ENCODE measurements at regions not wholly inside any gene's neighbourhood (a gene's known extent, or its start where the extent isn't known, plus 50 kb on each side); places are given as distances from the start of the nearest gene placed in this dataset.

- Histone ChIP-seq H3K27me3 (no peaks in the 10 kb centered on the region), H3K9me3 (no peaks in the 10 kb centered on the region), H3K4me3 (no peak overlapping the region), H3K27ac (no peak overlapping the region), H3K36me3 (no peaks in the 10 kb centered on the region), H3K4me1 (no peaks in the 10 kb centered on the region)
- WGBS (ENCODE audit: insufficient coverage, low coverage, low lambda C conversion rate, missing lambda C conversion rate): 12% methylated on average over 3 of the region's 3 CpGs
- TF ChIP-seq CTCF (IDR thresholded peaks at IDR 0.05) (no peak), POLR2A (IDR thresholded peaks at IDR 0.05) (no peak)
- no peak for DNase-seq
- intact Hi-C loops (cut with DNase I): no loop called here
- ATAC-seq: peak in 1 of 4 donors; percentile 25
Measured at GRCh38 chr13:106401081-106401480, 134.4 kb downstream of the EFNB2 start.

GRCh38 chr13:106400289-106400688 is 135.2 kb downstream of the EFNB2 start:
- Histone ChIP-seq H3K4me1 (no peaks in the 10 kb centered on the region), H3K27ac (no peak overlapping the region), H3K27me3 (no peaks in the 10 kb centered on the region), H3K9me3 (no peaks in the 10 kb centered on the region), H3K4me3 (no peak overlapping the region), H3K36me3 (no peaks in the 10 kb centered on the region)
- intact Hi-C loops (cut with DNase I): no loop called here
- no peak for DNase-seq
- no peak for ATAC-seq
- WGBS (ENCODE audit: insufficient coverage, low coverage, low lambda C conversion rate, missing lambda C conversion rate): 11% methylated on average over 1 of the region's 1 CpG
- no peak for TF ChIP-seq POLR2A (IDR thresholded peaks at IDR 0.05)
- TF ChIP-seq CTCF (IDR thresholded peaks at IDR 0.05): no peak

GRCh38 chr13:106398289-106398688 is 137.2 kb downstream of the EFNB2 start:
- H3K27me3 ChIP-seq: no peaks in the 10 kb centered on the region
- ATAC-seq (no peak), DNase-seq (no peak)
- H3K36me3 ChIP-seq: no peaks in the 10 kb centered on the region
- intact Hi-C loops (cut with DNase I): no loop called here
- TF ChIP-seq POLR2A (IDR thresholded peaks at IDR 0.05) (no peak), CTCF (IDR thresholded peaks at IDR 0.05) (no peak)
- no peak overlapping the region for H3K4me3 ChIP-seq
- WGBS (ENCODE audit: insufficient coverage, low coverage, low lambda C conversion rate, missing lambda C conversion rate): 59% methylated on average over 1 of the region's 1 CpG
- H3K4me1 ChIP-seq: no peaks in the 10 kb centered on the region
- no peak overlapping the region for H3K27ac ChIP-seq
- no peaks in the 10 kb centered on the region for H3K9me3 ChIP-seq

GRCh38 chr13:106393776-106394175 is 141.7 kb downstream of the EFNB2 start:
- Histone ChIP-seq H3K27ac (no peak overlapping the region), H3K4me1 (no peaks in the 10 kb centered on the region), H3K27me3 (no peaks in the 10 kb centered on the region), H3K4me3 (no peak overlapping the region), H3K36me3 (no peaks in the 10 kb centered on the region), H3K9me3 (no peaks in the 10 kb centered on the region)
- TF ChIP-seq POLR2A (IDR thresholded peaks at IDR 0.05) (no peak), CTCF (IDR thresholded peaks at IDR 0.05) (no peak)
- no peak for DNase-seq
- ATAC-seq: no peak
- WGBS (ENCODE audit: insufficient coverage, low coverage, low lambda C conversion rate, missing lambda C conversion rate): 47% methylated on average over 3 of the region's 4 CpGs
- intact Hi-C loops (cut with DNase I): no loop called here

GRCh38 chr13:106391681-106392080 is 143.8 kb downstream of the EFNB2 start:
- ATAC-seq (no peak), DNase-seq (no peak)
- Histone ChIP-seq H3K27me3 (no peaks in the 10 kb centered on the region), H3K9me3 (no peaks in the 10 kb centered on the region), H3K4me1 (no peaks in the 10 kb centered on the region), H3K27ac (no peak overlapping the region), H3K36me3 (no peaks in the 10 kb centered on the region), H3K4me3 (no peak overlapping the region)
- TF ChIP-seq CTCF (IDR thresholded peaks at IDR 0.05) (no peak), POLR2A (IDR thresholded peaks at IDR 0.05) (no peak)
- intact Hi-C loops (cut with DNase I): no loop called here
- WGBS (ENCODE audit: insufficient coverage, low coverage, low lambda C conversion rate, missing lambda C conversion rate): 70% methylated on average over 3 of the region's 6 CpGs

Data from right lobe of liver (tissue), 6 donors.